IgD-negative memory B cell (primary cell): ENCODE measurements at regions not wholly inside any gene's neighbourhood (a gene's known extent, or its start where the extent isn't known, plus 50 kb on each side); places are given as distances from the start of the nearest gene placed in this dataset.

Experiments used
- H3K27ac Mint-ChIP-seq, 3 donors: one replicate each; pipeline ENCODE4 v1.8.0; 2020 to 2022; ENCODE audit warnings: mild to moderate bottlenecking in 3 of 3, mixed read lengths in 3 of 3, moderate library complexity in 1 of 3
- H3K27me3 Mint-ChIP-seq: one replicate; pipeline ENCODE4 v1.8.0; 2021; ENCODE audit warnings: mixed read lengths
- H3K36me3 Mint-ChIP-seq: one replicate; pipeline ENCODE4 v1.8.0; 2020; ENCODE audit warnings: mild to moderate bottlenecking, mixed read lengths
- H3K4me1 Mint-ChIP-seq, 3 donors: one replicate each; pipeline ENCODE4 v1.8.0; 2020 to 2022; ENCODE audit warnings: mixed read lengths in 3 of 3, mild to moderate bottlenecking in 1 of 3
- H3K4me3 Mint-ChIP-seq, 4 donors: one replicate each; pipeline ENCODE4 v1.8.0; 2020 to 2022; ENCODE audit warnings: mild to moderate bottlenecking in 4 of 4, mixed read lengths in 4 of 4, moderate library complexity in 3 of 4
- H3K9me3 Mint-ChIP-seq, 3 donors: one replicate each; pipeline ENCODE4 v1.8.0; 2020 to 2021; ENCODE audit warnings: mixed read lengths in 3 of 3, mild to moderate bottlenecking in 1 of 3

- H3K4me1 Mint-ChIP-seq, result peaks cover 0 to 1% (median 0%) of the 10 kb centered on the region in 3 donors
- H3K27ac Mint-ChIP-seq, result no peak overlapping the region
- no peaks in the 10 kb centered on the region for H3K9me3 Mint-ChIP-seq
- H3K36me3 Mint-ChIP-seq, result no peaks in the 10 kb centered on the region
- no peak overlapping the region for H3K4me3 Mint-ChIP-seq
- H3K27me3 Mint-ChIP-seq, result peaks cover 3% of the 10 kb centered on the region
Observed at GRCh38 chr20:39630215-39630908, 668.2 kb downstream of the DHX35 start.

GRCh38 chr20:39627765-39628164 is 665.6 kb downstream of the DHX35 start:
- Mint-ChIP-seq H3K27me3 (peaks cover 3% of the 10 kb centered on the region), H3K27ac (no peak overlapping the region), H3K4me1 (peaks cover 0 to 1% (median 0%) of the 10 kb centered on the region in 3 donors), H3K9me3 (peaks cover 0 to 3% (median 0%) of the 10 kb centered on the region in 3 donors), H3K4me3 (no peak overlapping the region), H3K36me3 (no peaks in the 10 kb centered on the region)

- Mint-ChIP-seq H3K27me3 (no peaks in the 10 kb centered on the region), H3K27ac (no peak overlapping the region), H3K4me3 (no peak overlapping the region), H3K36me3 (no peaks in the 10 kb centered on the region), H3K9me3 (peaks cover 0 to 3% (median 0%) of the 10 kb centered on the region in 3 donors), H3K4me1 (peaks cover 0 to 1% (median 0%) of the 10 kb centered on the region in 3 donors)
Observed at GRCh38 chr20:39624316-39624715, 662.2 kb downstream of the DHX35 start.

- H3K4me3 Mint-ChIP-seq, result no peak overlapping the region
- no peak overlapping the region for H3K27ac Mint-ChIP-seq
- peaks cover 0 to 3% (median 0%) of the 10 kb centered on the region in 3 donors for H3K9me3 Mint-ChIP-seq
- peaks cover 0 to 1% (median 0%) of the 10 kb centered on the region in 3 donors for H3K4me1 Mint-ChIP-seq
- H3K36me3 Mint-ChIP-seq, result no peaks in the 10 kb centered on the region
- H3K27me3 Mint-ChIP-seq, result no peaks in the 10 kb centered on the region
Observed at GRCh38 chr20:39623584-39624234, 661.6 kb downstream of the DHX35 start.

- Mint-ChIP-seq H3K4me3 (no peak overlapping the region), H3K9me3 (peaks cover 0 to 2% (median 0%) of the 10 kb centered on the region in 3 donors), H3K27me3 (no peaks in the 10 kb centered on the region), H3K4me1 (no peaks in the 10 kb centered on the region), H3K36me3 (no peaks in the 10 kb centered on the region), H3K27ac (no peak overlapping the region)
Observed at GRCh38 chr20:39619271-39619785, 657.2 kb downstream of the DHX35 start.

GRCh38 chr20:39611901-39612300 is 649.8 kb downstream of the DHX35 start:
- Mint-ChIP-seq H3K36me3 (peaks cover 2% of the 10 kb centered on the region), H3K9me3 (peaks cover 4 to 7% (median 6%) of the 10 kb centered on the region in 3 donors), H3K4me3 (no peak overlapping the region), H3K4me1 (peaks cover 0 to 3% (median 0%) of the 10 kb centered on the region in 3 donors), H3K27me3 (peaks cover 3% of the 10 kb centered on the region), H3K27ac (no peak overlapping the region)

- H3K4me3 Mint-ChIP-seq, result no peak overlapping the region
- peaks cover 1% of the 10 kb centered on the region for H3K27me3 Mint-ChIP-seq
- H3K4me1 Mint-ChIP-seq, result peaks cover 0 to 3% (median 2%) of the 10 kb centered on the region in 3 donors
- peaks cover 2% of the 10 kb centered on the region for H3K36me3 Mint-ChIP-seq
- H3K27ac Mint-ChIP-seq, result no peak overlapping the region
- peaks cover 4 to 7% (median 6%) of the 10 kb centered on the region in 3 donors for H3K9me3 Mint-ChIP-seq
Observed at GRCh38 chr20:39607141-39607540, 645.0 kb downstream of the DHX35 start.

GRCh38 chr20:39605908-39606307 is 643.8 kb downstream of the DHX35 start:
- Mint-ChIP-seq H3K4me3 (no peak overlapping the region), H3K9me3 (peaks cover 2 to 6% (median 3%) of the 10 kb centered on the region in 3 donors), H3K4me1 (peaks cover 0 to 3% (median 2%) of the 10 kb centered on the region in 3 donors), H3K27ac (no peak overlapping the region), H3K27me3 (peaks cover 1% of the 10 kb centered on the region), H3K36me3 (peaks cover 2% of the 10 kb centered on the region)

- Mint-ChIP-seq H3K4me1 (peaks cover 0 to 3% (median 2%) of the 10 kb centered on the region in 3 donors), H3K9me3 (peaks cover 2 to 4% (median 3%) of the 10 kb centered on the region in 3 donors), H3K27ac (no peak overlapping the region), H3K27me3 (peaks cover 1% of the 10 kb centered on the region), H3K36me3 (peaks cover 2% of the 10 kb centered on the region), H3K4me3 (no peak overlapping the region)
Observed at GRCh38 chr20:39605361-39605760, 643.2 kb downstream of the DHX35 start.

- no peak overlapping the region for H3K4me3 Mint-ChIP-seq
- no peaks in the 10 kb centered on the region for H3K36me3 Mint-ChIP-seq
- peaks cover 1% of the 10 kb centered on the region for H3K27me3 Mint-ChIP-seq
- H3K9me3 Mint-ChIP-seq, result peaks cover 0 to 3% (median 2%) of the 10 kb centered on the region in 3 donors
- peaks cover 0 to 2% (median 0%) of the 10 kb centered on the region in 3 donors for H3K4me1 Mint-ChIP-seq
- no peak overlapping the region for H3K27ac Mint-ChIP-seq
Observed at GRCh38 chr20:39603219-39603618, 641.1 kb downstream of the DHX35 start.

- Mint-ChIP-seq H3K4me3 (no peak overlapping the region), H3K9me3 (no peaks in the 10 kb centered on the region), H3K27me3 (no peaks in the 10 kb centered on the region), H3K27ac (no peak overlapping the region), H3K36me3 (no peaks in the 10 kb centered on the region), H3K4me1 (peaks cover 0 to 2% (median 0%) of the 10 kb centered on the region in 3 donors)
Observed at GRCh38 chr20:39602649-39603048, 640.5 kb downstream of the DHX35 start.

GRCh38 chr20:39600871-39601270 is 638.7 kb downstream of the DHX35 start:
- H3K9me3 Mint-ChIP-seq, result no peaks in the 10 kb centered on the region
- H3K27me3 Mint-ChIP-seq, result no peaks in the 10 kb centered on the region
- H3K36me3 Mint-ChIP-seq, result no peaks in the 10 kb centered on the region
- H3K4me1 Mint-ChIP-seq, result peaks cover 0 to 2% (median 0%) of the 10 kb centered on the region in 3 donors
- no peak overlapping the region for H3K4me3 Mint-ChIP-seq
- no peak overlapping the region for H3K27ac Mint-ChIP-seq

GRCh38 chr20:39600156-39600555 is 638.0 kb downstream of the DHX35 start:
- Mint-ChIP-seq H3K27me3 (no peaks in the 10 kb centered on the region), H3K4me3 (no peak overlapping the region), H3K27ac (no peak overlapping the region), H3K36me3 (no peaks in the 10 kb centered on the region), H3K9me3 (no peaks in the 10 kb centered on the region), H3K4me1 (no peaks in the 10 kb centered on the region)

- Mint-ChIP-seq H3K9me3 (no peaks in the 10 kb centered on the region), H3K4me1 (no peaks in the 10 kb centered on the region), H3K27me3 (no peaks in the 10 kb centered on the region), H3K36me3 (no peaks in the 10 kb centered on the region), H3K27ac (no peak overlapping the region), H3K4me3 (no peak overlapping the region)
Observed at GRCh38 chr20:39596554-39596953, 634.4 kb downstream of the DHX35 start.

GRCh38 chr20:39592371-39592770 is 630.2 kb downstream of the DHX35 start:
- H3K4me1 Mint-ChIP-seq, result peaks cover 0 to 2% (median 0%) of the 10 kb centered on the region in 3 donors
- H3K4me3 Mint-ChIP-seq, result no peak overlapping the region
- H3K9me3 Mint-ChIP-seq, result no peaks in the 10 kb centered on the region
- no peak overlapping the region for H3K27ac Mint-ChIP-seq
- peaks cover 5% of the 10 kb centered on the region for H3K27me3 Mint-ChIP-seq
- no peaks in the 10 kb centered on the region for H3K36me3 Mint-ChIP-seq
